HL-60 (cell line): ENCODE measurements at regions not wholly inside any gene's neighbourhood (a gene's known extent, or its start where the extent isn't known, plus 50 kb on each side); places are given as distances from the start of the nearest gene placed in this dataset.

Experiments
- CTCF ChIP-seq: IDR thresholded peaks from one replicate; pipeline ENCODE4 v1.5.1; 2011; ENCODE audit warnings: low read length, control low read depth, inconsistent platforms; ENCODE audit not compliant: insufficient read depth
- POLR2AphosphoS5 ChIP-seq: IDR thresholded peaks from 2 replicates; pipeline ENCODE4 v1.6.1; 2012; ENCODE audit warnings: low read depth
- TF ChIP-seq, protein P1 (sequence below): IDR thresholded peaks from 2 replicates; pipeline ENCODE4 v1.6.1; 2012; ENCODE audit warnings: low read depth; ENCODE audit not compliant: insufficient replicate concordance

- TF ChIP-seq CTCF (no peak), POLR2AphosphoS5 (no peak)
- TF ChIP-seq, protein P1, sequence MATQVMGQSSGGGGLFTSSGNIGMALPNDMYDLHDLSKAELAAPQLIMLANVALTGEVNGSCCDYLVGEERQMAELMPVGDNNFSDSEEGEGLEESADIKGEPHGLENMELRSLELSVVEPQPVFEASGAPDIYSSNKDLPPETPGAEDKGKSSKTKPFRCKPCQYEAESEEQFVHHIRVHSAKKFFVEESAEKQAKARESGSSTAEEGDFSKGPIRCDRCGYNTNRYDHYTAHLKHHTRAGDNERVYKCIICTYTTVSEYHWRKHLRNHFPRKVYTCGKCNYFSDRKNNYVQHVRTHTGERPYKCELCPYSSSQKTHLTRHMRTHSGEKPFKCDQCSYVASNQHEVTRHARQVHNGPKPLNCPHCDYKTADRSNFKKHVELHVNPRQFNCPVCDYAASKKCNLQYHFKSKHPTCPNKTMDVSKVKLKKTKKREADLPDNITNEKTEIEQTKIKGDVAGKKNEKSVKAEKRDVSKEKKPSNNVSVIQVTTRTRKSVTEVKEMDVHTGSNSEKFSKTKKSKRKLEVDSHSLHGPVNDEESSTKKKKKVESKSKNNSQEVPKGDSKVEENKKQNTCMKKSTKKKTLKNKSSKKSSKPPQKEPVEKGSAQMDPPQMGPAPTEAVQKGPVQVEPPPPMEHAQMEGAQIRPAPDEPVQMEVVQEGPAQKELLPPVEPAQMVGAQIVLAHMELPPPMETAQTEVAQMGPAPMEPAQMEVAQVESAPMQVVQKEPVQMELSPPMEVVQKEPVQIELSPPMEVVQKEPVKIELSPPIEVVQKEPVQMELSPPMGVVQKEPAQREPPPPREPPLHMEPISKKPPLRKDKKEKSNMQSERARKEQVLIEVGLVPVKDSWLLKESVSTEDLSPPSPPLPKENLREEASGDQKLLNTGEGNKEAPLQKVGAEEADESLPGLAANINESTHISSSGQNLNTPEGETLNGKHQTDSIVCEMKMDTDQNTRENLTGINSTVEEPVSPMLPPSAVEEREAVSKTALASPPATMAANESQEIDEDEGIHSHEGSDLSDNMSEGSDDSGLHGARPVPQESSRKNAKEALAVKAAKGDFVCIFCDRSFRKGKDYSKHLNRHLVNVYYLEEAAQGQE: no peak
These were observed 375.8 kb upstream of the VSTM2A start for GRCh38 chr7:54166419-54166818.
